ENCODE measurements at regions not wholly inside any gene's neighbourhood (a gene's known extent, or its start where the extent isn't known, plus 50 kb on each side); places are given as distances from the start of the nearest gene placed in this dataset.

- Histone ChIP-seq H3K9me3 (no peaks in the 10 kb centered on the region), H3K4me2 (no peak overlapping the region), H3K27ac (no peak overlapping the region), H3K4me3 (no peak overlapping the region), H3K4me1 (peaks cover 9% of the 10 kb centered on the region; the same call in 2 of the 3 replicates)
- TF ChIP-seq CEBPB (IDR thresholded peaks at IDR 0.05) (no peak), ZSCAN20 (CRISPR knock-in tag; IDR thresholded peaks at IDR 0.05) (no peak), CTCF (IDR thresholded peaks at IDR 0.05) (no peak), ZC3H11A (IDR thresholded peaks at IDR 0.05) (no peak), ZFP36 (IDR thresholded peaks at IDR 0.05; ENCODE audit: borderline replicate concordance, partially characterized antibody) (no peak), FOXS1 (CRISPR knock-in tag; IDR thresholded peaks at IDR 0.05) (no peak), FOSB (CRISPR knock-in tag; IDR thresholded peaks at IDR 0.05) (no peak), NFE2L2 (conservative IDR thresholded peaks at IDR 0.05; ENCODE audit: low read length) (no peak), REST (IDR thresholded peaks at IDR 0.05) (no peak), HOXA7 (CRISPR knock-in tag; IDR thresholded peaks at IDR 0.05) (no peak), CHD2 (IDR thresholded peaks at IDR 0.05; ENCODE audit: low read length, partially characterized antibody) (no peak), JUNB (IDR thresholded peaks at IDR 0.05) (no peak), HDAC2 (IDR thresholded peaks at IDR 0.05) (no peak), ZNF302 (CRISPR knock-in tag; IDR thresholded peaks at IDR 0.05) (no peak), RARB (CRISPR knock-in tag; IDR thresholded peaks at IDR 0.05) (no peak)
- DNase-seq (ENCODE audit: low read depth in 1 of 2, low spot score in 1 of 2) (no peak), FAIRE-seq (no peak), ATAC-seq (no peak)
- POLR2A ChIA-PET, result no interaction called here
- WGBS (ENCODE audit: missing lambda C conversion rate), result 76% methylated on average over 2 of the region's 2 CpGs
- CTCF ChIA-PET, result no interaction called here
These were observed 1491.4 kb upstream of the GOT2 start for GRCh38 chr16:60225541-60225940.

- Histone ChIP-seq H3K27ac (no peak overlapping the region), H3K4me2 (no peak overlapping the region), H3K4me3 (no peak overlapping the region), H3K9me3 (no peaks in the 10 kb centered on the region), H3K4me1 (no peaks in the 10 kb centered on the region)
- CTCF ChIA-PET, result no interaction called here
- WGBS (ENCODE audit: missing lambda C conversion rate), result 62% methylated on average over 7 of the region's 7 CpGs
- DNase-seq (ENCODE audit: low read depth in 1 of 2, low spot score in 1 of 2), result no peak
- TF ChIP-seq RARB (CRISPR knock-in tag; IDR thresholded peaks at IDR 0.05), result no peak
- POLR2A ChIA-PET, result no interaction called here
- no peak for ATAC-seq
- FAIRE-seq, result no peak
These were observed 1483.7 kb upstream of the GOT2 start for GRCh38 chr16:60217787-60218186.

GRCh38 chr16:60214311-60214710 is 1480.2 kb upstream of the GOT2 start:
- FAIRE-seq (no peak), ATAC-seq (no peak), DNase-seq (ENCODE audit: low read depth in 1 of 2, low spot score in 1 of 2) (no peak)
- WGBS (ENCODE audit: missing lambda C conversion rate), result 95% methylated on average over 1 of the region's 1 CpG
- Histone ChIP-seq H3K4me2 (no peak overlapping the region), H3K27ac (no peak overlapping the region), H3K4me1 (no peaks in the 10 kb centered on the region), H3K4me3 (no peak overlapping the region), H3K9me3 (no peaks in the 10 kb centered on the region)
- CTCF ChIA-PET, result no interaction called here
- TF ChIP-seq RNF2 (IDR thresholded peaks at IDR 0.05; ENCODE audit: borderline replicate concordance, low read depth), result no peak
- no peak for TF ChIP-seq POLR2AphosphoS2 (conservative IDR thresholded peaks at IDR 0.05; ENCODE audit: low read length)
- no peak for TF ChIP-seq ZFP36 (IDR thresholded peaks at IDR 0.05; ENCODE audit: borderline replicate concordance, partially characterized antibody)
- no peak for TF ChIP-seq SMC3 (IDR thresholded peaks at IDR 0.05)
- no peak for TF ChIP-seq NR3C1 (IDR thresholded peaks at IDR 0.05)
- TF ChIP-seq JUNB (IDR thresholded peaks at IDR 0.05), result no peak
- TF ChIP-seq MAZ (IDR thresholded peaks at IDR 0.05; ENCODE audit: borderline replicate concordance, low read depth, low read length), result no peak
- no peak for TF ChIP-seq TP53 (CRISPR knock-in tag; IDR thresholded peaks at IDR 0.05)
- no peak for TF ChIP-seq POLR2A (IDR thresholded peaks at IDR 0.05; ENCODE audit: low read length)
- TF ChIP-seq NPAS2 (CRISPR knock-in tag; IDR thresholded peaks at IDR 0.05; ENCODE audit: borderline replicate concordance), result no peak
- TF ChIP-seq BHLHE40 (IDR thresholded peaks at IDR 0.05; ENCODE audit: low read depth, low read length), result no peak
- POLR2A ChIA-PET, result no interaction called here
